Anterior cingulate cortex (tissue), 58 donors: ENCODE measurements at regions not wholly inside any gene's neighbourhood (a gene's known extent, or its start where the extent isn't known, plus 50 kb on each side); places are given as distances from the start of the nearest gene placed in this dataset.

Experiments used
- DNase-seq, 58 donors: peaks; one replicate each; lab custom pipeline; 2025; lab: John Stamatoyannopoulos, UW

DNA sequence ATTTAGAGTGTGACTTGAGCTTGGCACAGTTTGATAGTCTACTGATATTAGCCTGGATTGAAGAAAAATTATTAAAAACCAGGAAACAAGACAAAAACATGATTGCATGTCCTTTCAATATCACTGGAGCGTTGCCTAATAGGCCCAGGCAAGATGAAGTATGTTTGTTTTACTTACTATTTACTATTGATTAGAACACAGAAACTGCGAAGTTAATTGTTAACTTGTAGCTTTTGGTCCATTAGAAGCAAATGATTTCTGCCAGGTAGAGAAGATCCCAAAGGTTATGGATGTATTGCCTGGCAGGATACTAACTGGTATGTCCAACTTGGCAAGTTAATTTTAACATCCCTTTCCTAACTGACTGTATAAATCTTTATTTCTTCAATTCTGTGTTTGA, 268.9 kb downstream of the ETNK1 start:
- no peak for DNase-seq

DNA sequence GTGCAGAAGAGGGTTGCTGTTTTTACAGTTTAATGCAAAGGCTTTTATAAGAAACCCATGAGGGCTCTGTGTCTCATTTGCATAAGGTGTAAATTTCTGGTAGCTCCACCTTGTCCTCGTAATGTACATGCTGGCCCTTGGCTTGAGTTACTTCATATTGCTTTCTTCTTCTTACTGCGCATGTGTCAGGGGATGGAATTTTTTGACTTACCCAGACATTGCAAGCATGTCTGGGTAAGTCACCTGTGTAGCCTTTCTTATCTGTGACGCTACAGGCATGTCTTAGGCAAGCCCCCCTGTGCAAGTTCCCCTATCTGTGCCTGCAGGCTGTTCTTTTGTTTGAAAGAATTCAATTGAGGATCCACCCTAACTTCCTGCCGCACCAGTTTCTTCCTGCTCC, 274.2 kb downstream of the ETNK1 start:
- no peak for DNase-seq

DNA sequence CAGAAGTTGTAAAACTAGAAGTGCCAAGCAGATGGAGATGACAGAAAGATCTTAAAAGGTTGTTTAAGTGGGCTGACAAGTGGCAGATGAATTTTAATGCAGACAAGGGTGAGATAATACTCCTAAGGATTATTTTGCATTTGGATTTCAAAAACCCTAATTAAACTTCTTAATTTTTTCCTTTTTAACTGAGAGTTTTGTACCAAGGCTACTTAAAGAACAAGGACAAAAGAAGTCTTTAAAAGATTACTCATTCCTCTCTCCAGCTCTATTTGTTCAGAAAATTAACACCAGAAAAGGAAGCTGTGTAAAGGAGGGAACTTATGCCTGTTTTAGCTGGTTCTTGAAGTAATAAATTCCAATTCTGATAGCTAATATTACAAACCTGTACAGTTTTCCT, 275.4 kb downstream of the ETNK1 start:
- no peak for DNase-seq

DNA sequence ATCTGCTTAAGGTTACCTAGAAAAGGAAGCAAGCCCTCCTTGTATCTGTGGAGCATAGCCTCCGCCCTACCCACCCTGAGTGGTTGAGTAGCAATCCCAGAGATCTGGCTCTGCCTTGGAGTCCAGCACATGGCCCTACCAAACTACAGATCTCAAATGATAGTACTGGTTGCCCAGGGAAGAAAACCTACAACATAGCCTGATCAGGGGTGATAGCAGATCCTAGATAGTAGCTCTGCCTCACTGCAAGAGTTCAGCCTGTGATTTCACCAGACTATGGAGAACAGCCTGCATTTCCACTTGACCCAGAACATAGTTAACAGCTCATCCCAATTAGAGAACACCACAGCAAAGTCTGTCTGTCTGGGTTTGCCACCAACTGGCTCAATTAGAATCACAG, 279.5 kb downstream of the ETNK1 start:
- no peak for DNase-seq

DNA sequence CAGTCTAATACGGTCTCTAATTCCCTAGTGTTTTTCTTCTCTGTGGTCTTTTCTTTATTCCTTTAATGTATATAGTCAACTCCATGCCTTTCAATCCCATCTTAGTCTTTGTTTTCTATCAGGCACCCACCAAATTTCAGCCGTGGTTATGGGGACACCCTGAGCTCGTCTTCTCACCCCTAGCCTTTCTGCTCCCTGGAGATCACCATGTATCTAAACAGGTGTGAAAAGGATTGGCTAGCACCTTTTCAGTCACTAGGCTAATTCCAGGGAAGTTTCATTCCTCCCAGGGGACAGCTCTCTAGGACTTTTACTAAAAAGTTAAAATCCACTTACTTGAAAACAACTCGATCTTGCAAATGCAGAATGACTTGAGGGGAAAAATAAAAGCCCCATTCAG, 291.3 kb downstream of the ETNK1 start:
- DNase-seq: no peak

DNA sequence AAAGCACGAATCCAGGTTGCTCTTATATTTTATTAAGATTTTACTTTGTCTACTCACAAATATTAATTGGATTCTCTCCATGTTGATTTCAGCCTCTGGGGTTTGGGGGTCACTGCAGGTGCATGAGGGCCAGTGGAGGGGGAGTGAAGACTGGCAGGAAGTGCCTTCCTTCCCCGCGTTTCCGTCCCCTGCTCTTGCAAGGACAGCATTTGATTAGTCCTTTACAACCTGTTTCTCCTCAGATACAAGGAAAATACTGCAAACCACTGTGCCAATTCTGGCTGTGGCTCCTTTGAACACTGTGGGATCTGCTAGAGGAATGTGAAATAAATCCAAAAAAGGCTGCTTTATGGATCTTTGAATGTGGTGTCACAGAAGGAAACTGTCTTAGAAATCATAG, 291.8 kb downstream of the ETNK1 start:
- DNase-seq: no peak

DNA sequence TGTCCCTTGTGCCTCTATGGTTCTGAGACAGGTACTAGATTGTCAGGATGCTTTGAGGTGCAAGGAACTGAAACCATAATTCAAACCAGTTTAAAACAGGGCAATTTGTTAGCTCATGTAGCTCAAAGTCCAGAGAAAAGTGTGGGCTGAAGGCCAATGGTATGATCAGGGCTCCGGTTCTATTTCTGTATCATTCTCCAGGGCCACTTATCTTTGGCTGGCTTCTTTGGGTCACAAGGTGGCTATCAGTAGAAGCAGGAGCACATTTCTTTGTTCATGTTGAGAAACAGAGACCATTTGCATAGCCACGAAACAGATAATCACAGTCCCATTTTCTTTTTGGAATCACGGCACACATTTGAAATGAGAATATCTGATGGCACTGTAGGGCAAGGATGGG, 294.9 kb downstream of the ETNK1 start:
- DNase-seq: no peak

DNA sequence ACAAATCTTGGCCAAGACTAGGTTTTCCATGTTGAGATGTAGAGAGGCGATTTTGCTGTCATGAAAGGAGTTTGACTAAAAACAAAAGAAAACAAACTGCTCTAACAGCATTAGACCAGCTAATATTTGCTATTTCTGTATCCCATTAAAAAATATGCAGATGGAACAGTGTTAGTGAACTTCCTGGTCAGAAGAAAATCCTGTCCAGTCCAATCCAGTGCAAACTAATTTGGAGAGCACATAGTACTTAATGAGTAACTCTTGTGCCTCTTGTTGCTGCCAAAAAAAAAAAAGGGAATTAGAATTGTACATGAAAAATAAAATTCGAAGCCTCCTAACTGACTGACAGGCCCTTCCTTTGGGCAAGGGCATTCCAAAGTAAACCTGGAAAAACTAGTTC, 298.8 kb downstream of the ETNK1 start:
- no peak for DNase-seq

DNA sequence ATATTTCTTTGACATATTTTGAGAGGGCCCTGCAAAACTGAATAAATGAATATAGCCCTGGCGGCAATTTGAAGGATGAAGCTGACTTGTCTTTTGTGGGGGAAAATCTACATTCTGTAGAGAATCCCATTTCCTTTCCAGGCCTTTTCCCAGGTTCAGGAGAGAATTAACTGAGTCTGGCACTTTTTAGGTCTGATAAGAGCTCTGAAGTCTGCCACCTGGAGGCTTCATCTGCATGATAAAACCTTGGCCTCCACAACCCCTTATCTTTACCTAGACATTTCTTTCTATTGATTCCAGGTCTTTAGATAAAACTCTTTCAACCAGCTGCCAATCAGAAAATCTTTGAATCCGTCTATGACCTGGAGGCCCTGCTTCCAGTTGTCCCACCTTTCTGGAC, 299.4 kb downstream of the ETNK1 start:
- DNase-seq: no peak

DNA sequence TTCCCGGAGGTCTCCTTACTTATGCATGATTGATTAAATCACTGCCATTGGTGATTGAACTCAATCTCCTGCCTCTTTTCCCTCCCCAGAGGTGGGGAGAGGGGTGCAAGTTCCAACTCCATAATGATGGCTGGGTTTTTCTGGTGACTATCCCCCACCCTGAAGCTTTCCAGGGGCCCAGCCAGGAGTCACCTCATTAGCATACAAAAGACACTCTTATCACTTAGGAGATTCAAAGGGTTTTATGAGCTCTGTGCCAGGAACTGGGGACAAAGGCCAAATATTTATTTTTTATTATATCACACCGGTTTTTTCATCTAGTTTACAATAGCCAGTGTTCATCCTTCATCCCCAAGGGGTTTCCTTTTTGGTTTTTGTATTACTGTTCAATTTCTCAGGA, 300.7 kb downstream of the ETNK1 start:
- DNase-seq: no peak

DNA sequence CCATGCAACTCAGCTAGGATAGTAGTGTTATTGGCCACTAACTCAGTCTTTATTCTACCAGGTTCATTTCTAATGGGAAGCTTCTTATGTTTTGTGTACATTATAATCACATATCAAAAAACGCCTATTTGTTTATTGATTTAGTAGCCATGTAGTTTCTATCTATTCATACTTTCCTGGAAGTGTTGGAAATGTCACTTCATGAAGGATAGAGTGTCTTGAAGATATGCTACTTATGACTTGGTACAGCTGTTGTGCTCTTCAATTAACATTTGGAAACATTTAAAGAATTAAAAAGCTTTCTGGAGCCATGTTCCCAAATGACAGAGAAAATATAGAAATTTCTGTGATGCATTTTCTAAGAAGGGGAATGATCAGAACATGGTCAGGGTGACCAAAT, 307.5 kb downstream of the ETNK1 start:
- no peak for DNase-seq

DNA sequence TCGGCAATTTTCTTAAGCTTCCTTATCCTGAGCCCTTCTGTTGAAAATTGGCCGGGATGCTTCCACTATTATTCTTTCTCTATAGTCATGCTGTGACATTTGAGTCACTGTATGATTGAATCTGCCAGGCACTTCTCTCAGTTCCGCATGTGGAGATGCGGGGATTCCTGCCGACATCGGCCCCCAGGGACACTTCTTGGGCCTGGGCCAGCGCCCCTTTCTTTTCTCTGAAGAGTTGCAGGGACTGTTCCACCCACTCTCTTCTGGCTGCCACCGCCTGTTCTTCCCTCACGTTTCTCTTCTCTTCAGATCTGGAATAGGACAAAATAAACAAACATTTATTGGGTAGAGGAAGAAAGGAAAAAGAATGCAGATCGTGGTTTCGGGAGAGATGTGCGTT, 310.1 kb downstream of the ETNK1 start:
- peak in 8 of 58 donors; percentile 2 to 18 (median 8) for DNase-seq

DNA sequence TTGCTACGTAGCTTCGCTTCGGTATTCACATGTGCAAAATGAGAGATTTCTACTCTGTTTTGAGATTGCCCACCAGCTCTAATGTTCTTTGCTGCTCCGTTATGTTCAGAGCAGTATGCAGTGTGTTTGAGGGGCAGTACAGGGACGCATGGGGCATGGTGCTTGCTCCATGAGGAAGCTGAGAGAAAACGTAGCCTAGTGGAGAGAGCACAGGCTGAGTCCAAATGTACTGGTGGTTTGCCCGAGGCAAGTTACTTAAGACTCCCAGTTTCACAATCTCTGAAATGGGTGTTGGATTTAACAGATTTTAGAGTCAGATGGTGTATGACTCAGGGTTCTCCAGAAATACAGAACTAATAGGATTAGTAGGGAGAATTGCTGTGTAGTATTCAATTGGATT, 310.5 kb downstream of the ETNK1 start:
- DNase-seq: no peak

DNA sequence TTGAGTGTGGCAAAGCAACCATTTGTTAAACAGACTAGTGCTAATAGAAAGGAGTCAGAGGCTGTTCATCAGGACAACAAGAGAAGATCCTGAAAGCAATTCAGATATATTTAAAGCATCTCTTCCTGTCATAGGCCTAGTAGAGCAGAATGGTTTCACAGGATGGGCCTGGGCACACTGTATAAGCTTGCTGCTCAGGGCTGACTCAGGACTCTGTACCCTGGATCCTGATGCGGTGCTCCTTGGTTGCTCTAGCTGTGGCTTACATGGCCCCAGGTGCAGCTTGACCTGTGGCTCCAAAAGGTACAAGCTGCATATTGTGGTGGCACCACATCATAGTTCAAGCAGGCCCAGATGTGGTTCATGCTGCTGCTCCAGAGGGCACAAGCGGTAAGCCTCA, 313.4 kb downstream of the ETNK1 start:
- no peak for DNase-seq

DNA sequence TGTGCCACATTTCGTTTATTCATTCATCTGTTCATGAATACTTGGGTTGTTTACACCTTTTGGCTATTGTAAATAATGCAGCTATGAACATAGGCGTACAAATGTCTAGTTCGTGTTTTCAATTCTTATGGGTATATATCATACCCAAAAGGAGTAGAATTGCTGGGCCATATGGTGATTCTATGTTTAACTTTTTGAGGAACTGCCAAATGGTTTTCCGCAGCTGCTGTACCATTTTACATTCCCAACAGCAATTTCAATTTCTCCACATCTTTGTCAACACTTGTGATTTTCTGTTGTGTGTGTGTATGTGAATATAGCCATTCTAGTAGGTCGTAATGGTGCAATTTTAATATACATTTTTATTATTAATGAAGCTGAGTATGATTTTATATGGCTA, 326.2 kb downstream of the ETNK1 start:
- DNase-seq: no peak

DNA sequence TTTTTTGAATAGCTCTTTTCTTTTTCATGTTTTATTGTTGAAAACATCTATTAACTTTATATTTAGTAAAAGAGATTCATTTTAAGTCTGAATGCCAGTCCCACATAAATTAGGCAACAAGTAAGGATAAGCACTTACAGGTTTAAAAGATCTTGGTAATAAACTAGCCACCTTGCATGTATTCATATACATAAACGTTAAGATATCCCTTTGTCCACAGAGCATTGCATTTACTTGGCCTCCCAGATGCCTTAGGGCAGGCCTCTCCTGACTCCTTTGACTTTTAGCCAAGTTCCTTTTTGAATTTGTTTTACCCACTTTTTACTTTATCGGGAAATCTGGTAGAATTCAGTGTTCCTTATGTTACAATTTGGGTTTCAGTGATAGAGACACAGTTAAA, 331.7 kb downstream of the ETNK1 start:
- no peak for DNase-seq

DNA sequence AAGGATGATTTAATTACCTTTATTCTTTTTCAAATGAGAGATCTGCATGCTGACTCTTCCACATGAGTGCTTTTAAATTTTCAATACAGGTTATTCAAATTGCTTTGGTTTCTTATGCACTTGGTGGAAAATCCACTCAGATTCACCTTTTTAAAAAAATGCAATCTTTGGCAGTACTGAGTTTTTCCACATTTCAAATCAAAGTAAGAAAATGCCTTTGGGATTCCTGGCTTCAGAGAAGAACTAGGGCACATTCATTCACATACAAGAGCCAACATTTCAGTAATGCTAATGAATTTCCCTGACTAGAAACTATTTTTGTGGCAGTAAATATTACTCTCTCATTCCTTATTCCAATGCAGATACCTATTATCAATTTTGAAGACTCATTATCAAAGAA, 342.2 kb downstream of the ETNK1 start:
- DNase-seq: no peak

DNA sequence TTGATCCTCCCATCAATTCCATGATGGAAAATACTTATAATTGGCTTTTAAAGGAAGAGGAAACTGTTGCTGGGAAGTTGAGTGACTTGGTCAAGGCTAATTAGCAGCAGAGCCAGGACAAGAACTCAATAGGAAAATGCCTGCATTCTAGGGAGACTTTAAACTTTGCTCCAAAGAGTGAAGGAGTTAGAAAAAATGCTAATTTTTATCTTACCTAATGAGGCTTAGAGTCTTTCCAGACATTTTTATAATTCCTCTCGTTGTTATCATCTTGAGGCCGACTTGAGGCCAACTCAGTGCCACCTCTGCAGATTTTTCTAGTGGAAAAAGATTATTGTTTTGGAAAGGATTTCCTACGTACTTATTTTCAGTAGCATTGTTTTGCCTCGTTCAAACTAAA, 344.6 kb downstream of the ETNK1 start:
- DNase-seq: no peak

DNA sequence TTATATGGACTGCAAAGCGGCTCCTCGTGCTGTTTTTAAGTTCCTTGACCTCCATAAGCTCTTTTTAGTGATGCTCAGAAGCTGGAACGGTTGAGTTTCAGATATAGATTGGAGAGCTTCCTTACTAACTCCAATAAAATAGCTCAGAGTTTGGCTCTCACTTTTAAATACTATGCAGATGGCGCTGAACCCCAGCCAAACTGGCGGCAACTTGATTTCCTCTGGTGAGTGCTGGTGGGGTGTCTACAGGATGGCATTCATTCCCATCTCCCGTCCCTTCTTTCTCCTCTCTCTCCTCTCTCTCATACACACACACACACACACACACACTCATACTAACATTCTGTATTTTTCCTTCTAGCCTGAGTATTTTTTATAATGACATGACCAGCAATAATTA, 346.3 kb downstream of the ETNK1 start:
- DNase-seq: peak in 25 of 58 donors; percentile 2 to 39 (median 14)

DNA sequence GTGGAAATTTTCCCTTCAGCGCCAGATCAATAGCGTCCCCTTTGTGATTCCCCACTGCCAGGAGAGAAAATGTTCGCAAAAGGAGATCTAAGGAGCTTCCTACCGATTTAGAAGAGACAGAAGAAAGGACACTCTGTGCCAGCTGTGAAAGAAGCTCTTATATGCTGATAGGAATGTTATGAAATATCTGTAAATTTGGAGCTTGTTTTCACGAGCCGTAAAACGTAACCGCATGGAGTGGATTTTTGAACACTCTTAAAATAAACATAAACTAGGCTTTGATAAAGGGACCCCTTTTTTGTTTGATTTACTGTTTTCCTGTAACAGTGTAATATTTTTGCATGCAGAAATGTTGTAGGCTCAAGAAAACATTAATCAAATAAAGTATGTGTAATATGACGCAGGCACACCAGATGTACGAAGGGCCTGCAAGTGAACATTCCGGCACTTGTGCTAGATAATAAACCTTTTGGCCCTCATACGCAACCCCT, 346.8 kb downstream of the ETNK1 start:
- DNase-seq: peak in 1 of 58 donors; percentile 8

DNA sequence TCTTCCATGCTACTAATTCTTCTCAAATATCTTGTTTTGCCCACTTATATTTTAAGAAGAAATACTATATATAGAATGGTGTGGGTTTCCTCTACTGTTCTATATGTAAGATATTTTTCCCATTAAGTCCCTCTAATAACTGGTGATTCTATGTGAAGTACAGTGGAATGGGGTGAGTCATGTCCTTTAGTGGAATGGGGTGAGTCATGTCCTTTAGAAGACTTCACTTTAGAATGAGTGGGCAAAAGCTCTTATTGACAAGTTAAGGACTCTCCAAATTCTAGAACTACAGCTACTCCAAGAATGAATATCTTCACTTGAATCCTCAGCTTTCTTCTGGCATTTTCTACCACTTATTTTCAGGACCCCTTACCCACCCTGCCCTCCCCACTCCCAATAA, 349.9 kb downstream of the ETNK1 start:
- no peak for DNase-seq

DNA sequence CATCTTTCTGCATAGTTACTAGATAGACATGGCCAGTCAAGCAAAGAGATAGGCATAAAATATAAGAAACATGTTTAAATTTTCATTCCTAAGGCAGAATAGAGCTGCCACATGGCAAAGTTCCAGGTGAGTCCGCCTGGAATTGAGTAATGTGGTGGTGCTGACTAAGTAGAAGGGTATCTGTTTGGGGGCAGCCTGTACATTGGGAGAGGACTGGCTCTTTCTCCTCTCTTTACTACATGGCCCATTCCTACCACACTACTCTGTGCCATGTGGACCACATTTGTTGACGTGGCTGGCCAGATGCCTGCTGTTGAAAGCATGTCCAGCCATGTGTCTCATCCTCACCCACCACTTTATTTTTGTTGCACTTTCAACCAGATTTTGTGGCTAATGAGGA, 354.0 kb downstream of the ETNK1 start:
- DNase-seq: no peak

DNA sequence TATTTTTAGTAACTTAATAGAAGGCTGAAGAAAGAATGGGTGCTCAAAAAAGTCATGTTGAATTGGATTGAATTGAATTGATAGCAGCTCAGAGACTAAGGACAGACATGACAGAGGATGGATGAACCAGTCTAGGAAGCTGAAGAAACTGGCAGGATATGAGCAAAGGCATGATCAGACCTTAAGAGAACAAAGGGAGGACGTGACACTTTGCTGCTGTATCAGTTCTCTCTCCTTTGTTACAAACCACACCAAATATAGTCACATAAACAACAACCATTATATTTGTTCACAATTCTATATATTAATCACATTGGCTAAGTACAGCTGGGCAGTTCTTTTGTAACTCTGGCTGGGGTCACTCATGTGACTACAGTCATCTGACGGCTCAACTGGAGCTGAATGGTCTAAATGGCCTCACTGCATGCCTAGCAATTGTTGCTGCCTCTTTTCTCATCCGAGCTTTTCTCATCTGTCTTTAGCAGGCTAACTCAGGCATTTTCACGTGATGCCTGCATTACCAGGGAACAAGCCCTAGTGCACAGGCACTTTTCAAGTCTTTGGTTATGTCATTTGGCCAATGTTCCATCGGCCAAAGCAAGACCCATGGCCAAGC, 355.0 kb downstream of the ETNK1 start:
- no peak for DNase-seq
